ENCODE measurements at regions not wholly inside any gene's neighbourhood (a gene's known extent, or its start where the extent isn't known, plus 50 kb on each side); places are given as distances from the start of the nearest gene placed in this dataset.
"Not testable (repeated sequence)": the region's sequence is repeated elsewhere in the genome, so short reads cannot be mapped to it uniquely, and the experiment has no call there.

GRCh38 chr1:83131692-83131955 lies 867.3 kb downstream of the TTLL7 start:
- DNase-seq (ENCODE audit: low read depth): no peak

- DNase-seq (ENCODE audit: low read depth): no peak
These were observed 867.8 kb downstream of the TTLL7 start for GRCh38 chr1:83130886-83131691.

DNA sequence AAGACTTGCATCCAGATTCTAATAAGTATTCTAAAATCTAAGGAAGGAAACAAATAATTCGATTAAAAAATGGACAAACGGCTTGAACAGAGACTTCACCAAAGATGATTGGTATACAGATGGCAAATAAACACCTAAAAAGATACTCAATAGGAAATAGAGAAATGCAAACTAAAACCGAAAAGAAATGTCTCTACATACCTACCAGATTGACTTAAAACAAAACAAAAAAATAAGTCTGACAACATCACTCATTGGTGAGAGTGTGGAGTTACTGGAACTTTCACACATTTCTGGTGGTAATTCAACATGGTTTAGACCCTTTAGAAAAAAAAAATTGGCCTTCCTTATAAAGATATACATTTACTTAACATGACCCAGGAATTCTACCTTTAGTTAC lies 869.8 kb downstream of the TTLL7 start:
- no peak for DNase-seq (ENCODE audit: low read depth)

GRCh38 chr1:83125456-83125855 lies 873.5 kb downstream of the TTLL7 start:
- no peak for DNase-seq (ENCODE audit: low read depth)

DNA sequence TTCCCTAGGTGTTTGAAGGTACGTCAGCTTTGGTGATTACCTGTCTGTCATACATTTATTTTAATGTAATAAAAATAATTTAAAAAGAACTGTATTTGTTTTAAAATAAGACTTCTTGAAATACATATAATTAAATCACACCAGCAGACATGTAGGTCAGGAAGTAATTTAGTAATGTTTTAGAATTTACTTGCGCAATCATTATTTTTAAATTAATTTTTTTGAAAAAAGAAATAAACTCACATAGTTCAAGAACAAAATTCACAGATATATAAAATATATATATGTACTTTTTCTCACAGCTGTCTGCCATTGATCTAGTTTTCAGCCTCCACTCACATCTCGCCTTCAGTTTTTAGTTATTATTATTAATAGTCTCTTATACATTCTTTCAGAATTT lies 875.9 kb downstream of the TTLL7 start:
- no peak for DNase-seq (ENCODE audit: low read depth)

DNA sequence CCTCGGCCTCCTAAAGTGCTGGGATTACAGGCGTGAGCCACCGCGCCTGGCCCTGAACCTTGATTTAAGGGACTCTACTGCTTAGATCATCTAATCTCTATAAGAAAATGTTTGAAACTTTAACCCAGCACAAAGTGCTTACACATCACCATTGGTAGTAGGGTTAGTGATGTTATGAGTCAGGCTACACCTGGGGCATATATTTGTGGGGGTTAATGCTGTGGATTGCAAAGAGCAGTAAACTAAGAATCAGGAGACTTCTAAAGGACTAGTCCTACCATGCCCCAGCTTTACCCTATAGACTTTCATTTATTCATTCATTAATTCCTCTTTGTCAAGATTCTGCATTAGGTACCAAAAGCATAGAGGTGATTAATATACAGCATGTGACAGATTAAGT lies 880.5 kb downstream of the TTLL7 start:
- DNase-seq (ENCODE audit: low read depth): no peak

GRCh38 chr1:83117030-83117429 lies 881.9 kb downstream of the TTLL7 start:
- not testable (repeated sequence) for DNase-seq (ENCODE audit: low read depth)

DNA sequence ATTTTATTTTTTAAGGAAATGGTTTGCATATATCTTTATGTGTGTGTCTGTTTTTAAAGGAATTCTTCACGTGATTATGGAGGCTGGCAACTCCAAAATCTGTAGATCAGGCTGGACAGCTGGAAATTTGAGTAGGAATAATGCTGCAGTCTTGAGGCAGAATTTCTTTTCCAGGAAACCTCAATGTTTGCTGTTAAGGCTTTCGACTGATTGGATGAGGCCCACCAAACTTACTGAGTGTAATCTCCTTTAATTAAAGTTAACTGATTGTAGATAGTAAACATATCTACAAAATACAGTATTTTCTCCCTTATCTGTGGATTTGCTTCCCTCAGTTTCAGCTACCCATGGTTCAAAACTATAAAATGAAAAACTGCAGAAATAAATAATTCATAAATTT lies 883.1 kb downstream of the TTLL7 start:
- DNase-seq (ENCODE audit: low read depth): no peak

- DNase-seq (ENCODE audit: low read depth): no peak
These were observed 884.6 kb downstream of the TTLL7 start for GRCh38 chr1:83114136-83114834.

DNA sequence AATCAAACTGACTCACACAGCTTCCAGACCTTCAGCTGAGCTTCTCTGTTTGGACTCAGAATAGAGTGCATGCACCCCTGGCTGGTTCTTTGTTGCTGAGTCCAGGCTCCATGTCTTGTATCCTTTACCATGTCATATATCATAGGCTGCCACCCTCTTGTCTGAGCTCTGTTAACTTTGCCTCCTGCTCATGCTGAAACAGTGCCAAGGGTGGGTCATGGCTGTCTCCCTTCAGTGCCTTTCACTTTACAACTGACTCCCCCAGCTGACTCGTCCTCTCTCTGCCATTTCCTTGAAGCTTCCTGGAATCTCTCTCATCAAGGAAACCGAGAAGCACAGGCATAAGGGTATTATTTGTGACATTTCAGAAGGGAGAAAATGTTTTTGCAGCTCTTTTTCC lies 885.3 kb downstream of the TTLL7 start:
- DNase-seq (ENCODE audit: low read depth): no peak

- no peak for DNase-seq (ENCODE audit: low read depth)
These were observed 886.6 kb downstream of the TTLL7 start for GRCh38 chr1:83112248-83112885.

DNA sequence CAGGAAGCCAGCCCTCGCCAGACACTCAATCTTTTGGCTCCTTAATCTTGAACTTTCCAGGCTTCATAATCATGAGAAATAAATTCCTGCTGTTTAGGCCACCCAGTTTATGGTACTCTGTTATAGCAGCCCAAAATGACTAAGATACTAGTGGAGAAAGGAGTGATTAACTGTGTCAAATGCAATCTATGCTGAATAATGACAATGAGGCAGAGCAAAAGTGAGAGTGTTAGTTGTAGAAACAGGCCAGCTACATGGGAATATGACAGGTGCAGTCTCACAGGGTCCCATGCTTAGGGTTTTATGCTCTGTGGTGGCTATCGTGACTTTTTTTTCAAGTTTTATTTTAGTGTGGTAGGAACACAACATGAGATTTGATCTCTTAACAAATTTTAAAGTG lies 888.8 kb downstream of the TTLL7 start:
- no peak for DNase-seq (ENCODE audit: low read depth)

GRCh38 chr1:83109692-83110091 lies 889.2 kb downstream of the TTLL7 start:
- DNase-seq (ENCODE audit: low read depth): no peak

- DNase-seq (ENCODE audit: low read depth): no peak
These were observed 894.4 kb downstream of the TTLL7 start for GRCh38 chr1:83104558-83104957.

DNA sequence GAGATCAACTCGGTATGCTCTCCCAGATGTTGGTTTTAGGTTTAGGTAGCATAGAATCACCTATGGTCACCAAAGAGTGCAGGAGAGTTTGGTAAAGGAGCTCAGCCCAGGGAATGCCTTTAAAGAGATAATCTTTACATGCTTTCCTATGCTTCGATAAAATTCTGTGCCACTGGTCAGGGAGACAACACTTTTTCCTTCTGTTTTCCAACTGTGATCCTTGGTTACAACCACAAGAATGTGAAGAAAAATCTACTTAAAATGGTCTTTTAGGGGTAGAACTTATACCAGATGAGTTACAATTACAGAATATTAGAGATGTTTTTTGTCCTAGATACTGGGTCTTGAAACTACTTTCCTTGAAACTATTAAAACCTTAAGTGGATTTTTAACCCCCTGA lies 895.6 kb downstream of the TTLL7 start:
- no peak for DNase-seq (ENCODE audit: low read depth)

DNA sequence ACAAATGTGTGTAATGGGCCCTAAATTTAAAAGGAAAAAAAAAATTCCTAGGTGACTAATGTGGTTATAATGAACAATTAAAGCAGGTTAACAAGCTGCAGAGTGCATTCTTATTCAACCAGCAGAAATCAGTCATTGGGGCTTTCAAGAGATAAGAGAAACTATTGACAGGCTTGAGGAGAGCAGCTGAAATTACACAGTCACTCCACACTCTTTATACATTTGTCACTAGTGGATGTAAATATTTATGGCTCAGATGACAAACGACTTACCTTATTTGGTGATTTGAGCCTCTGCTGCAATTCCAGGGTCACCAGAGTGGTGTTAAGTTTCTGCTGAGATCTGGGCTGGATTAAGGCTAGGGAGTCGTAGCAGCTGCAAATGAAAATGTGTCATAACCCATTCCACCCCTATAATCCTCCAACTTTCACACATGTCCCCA lies 896.3 kb downstream of the TTLL7 start:
- DNase-seq (ENCODE audit: low read depth): no peak

GRCh38 chr1:83101406-83101805 lies 897.5 kb downstream of the TTLL7 start:
- DNase-seq (ENCODE audit: low read depth): no peak

DNA sequence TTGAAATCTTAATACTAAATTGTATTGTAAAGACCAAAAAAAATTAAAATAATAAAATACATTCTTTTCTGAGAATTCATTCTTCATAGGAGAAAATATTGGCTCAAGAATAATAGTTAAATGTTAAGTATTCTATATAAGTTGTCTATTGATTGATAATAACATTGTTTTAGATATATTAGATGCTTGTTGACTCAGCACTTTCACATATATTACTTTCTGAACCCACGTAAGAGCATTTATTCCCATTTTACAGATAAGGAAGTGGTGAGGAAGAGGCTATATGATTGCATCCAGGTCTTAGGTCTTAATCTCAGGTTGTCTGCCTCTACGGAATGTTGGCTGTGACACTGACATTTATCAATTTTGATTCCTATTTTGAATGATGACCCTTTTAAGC lies 898.8 kb downstream of the TTLL7 start:
- DNase-seq (ENCODE audit: low read depth): no peak

DNA sequence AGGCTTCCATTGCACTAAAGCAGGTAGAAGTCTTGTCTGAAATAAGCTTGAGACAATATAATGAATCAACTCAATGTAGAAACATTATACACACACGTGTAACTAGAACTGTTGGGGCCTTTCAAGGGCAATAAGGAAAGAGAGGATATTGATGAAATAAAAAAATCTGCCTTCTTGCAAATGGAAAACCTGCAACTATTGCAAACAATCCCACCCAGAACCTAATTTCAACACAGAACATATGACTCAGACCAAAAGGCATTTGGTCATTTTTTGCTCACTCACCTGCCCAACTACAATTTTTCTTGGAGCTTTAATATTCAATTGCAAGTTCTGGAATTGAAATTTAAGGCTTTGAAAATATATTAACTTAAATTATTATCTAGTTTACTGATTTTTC lies 900.1 kb downstream of the TTLL7 start:
- DNase-seq (ENCODE audit: low read depth): no peak

DNA sequence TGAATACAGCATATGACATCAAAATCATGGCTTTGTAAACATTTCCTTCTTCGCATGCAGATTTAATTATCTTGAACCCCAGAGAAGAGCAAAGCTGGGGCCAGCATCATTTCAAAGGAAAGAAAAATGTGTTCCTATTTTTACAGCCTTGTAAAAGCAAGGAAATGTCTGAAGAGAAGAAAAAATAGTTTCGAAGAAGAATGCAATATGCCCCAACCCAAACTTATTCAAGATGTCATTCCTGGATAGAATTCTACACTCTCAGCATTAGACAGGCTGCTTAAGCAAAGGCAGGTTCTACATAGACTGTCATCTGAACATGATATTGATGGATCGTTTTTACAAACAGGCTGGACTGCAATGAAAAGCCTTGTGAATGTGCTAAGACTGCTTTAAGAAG lies 900.8 kb downstream of the TTLL7 start:
- no peak for DNase-seq (ENCODE audit: low read depth)

GRCh38 chr1:83097715-83098114 lies 901.2 kb downstream of the TTLL7 start:
- no peak for DNase-seq (ENCODE audit: low read depth)

- DNase-seq (ENCODE audit: low read depth): no peak
These were observed 903.4 kb downstream of the TTLL7 start for GRCh38 chr1:83095570-83095969.

DNA sequence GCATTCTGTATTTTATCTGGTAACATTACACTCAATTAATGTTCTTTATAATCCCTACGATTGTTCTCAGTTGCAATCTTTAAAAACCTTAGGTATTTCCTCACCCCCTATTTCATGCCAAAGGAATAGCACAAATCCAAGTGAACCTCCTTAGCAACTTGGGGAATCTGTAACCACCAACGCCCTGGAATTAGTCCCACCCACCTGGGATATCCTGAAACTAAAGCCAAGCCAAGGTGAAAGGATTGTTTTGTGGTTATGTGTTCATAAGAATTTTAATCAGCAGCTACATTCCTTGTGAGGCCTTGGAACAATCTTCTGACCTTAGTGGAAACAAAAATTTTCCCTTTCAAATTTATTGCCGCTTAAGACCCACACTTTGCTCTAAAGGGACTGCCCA lies 908.7 kb downstream of the TTLL7 start:
- DNase-seq (ENCODE audit: low read depth): no peak

All from RPMI7951 (cell line).